B cell (primary cell): ENCODE measurements at regions not wholly inside any gene's neighbourhood (a gene's known extent, or its start where the extent isn't known, plus 50 kb on each side); places are given as distances from the start of the nearest gene placed in this dataset.

Experiments used
- ATAC-seq: fragments of 200-7000 bp; cut with Tn5 transposase; one replicate; pipeline ENCODE4 v1.10.0; 2021; ENCODE audit warnings: low read depth, mild to moderate bottlenecking, moderate number of reproducible peaks, moderate library complexity
- CTCF ChIA-PET: fragments of 350-600 bp; sonication (Branson Sonifier 250); formaldehyde crosslinking; loops from one replicate; lab custom pipeline; 2021; ENCODE audit warnings: antibody characterized with exemption, inconsistent platforms; lab: Charles Lee
- POLR2A ChIA-PET: fragments of 350-600 bp; sonication (Branson Sonifier 250); formaldehyde crosslinking; loops from one replicate; lab custom pipeline; 2021; ENCODE audit warnings: antibody characterized with exemption; lab: Charles Lee
- DNase-seq: peaks from one replicate; pipeline ENCODE4 v3.0.0; 2013
- H2AFZ ChIP-seq: 2 replicates; pipeline ENCODE4 v1.6.1; 2012; ENCODE audit warnings: mild to moderate bottlenecking, low read depth, low read length; ENCODE audit not compliant: insufficient read depth, poor library complexity, severe bottlenecking
- H3K27ac ChIP-seq, 2 donors: 1 replicate in 1 of 2; 2 replicates in 1 of 2; pipeline ENCODE4 v1.5.1; 2012 to 2013; ENCODE audit warnings: low read length in 2 of 2, mild to moderate bottlenecking in 2 of 2, moderate library complexity in 1 of 2
- H3K27me3 ChIP-seq, 4 experiments: fragments of 200-600 bp in 1 of 4; sonication (generic) in 1 of 4; replicated peaks in 1 of 4; 1 replicate in 2 of 4; 2 replicates in 2 of 4; pipeline versions ENCODE4 v1.6.1 to v1.7.0; 2013 to 2016; ENCODE audit warnings: low read length in 3 of 4, mild to moderate bottlenecking in 2 of 4, mixed read lengths in 1 of 4, moderate library complexity in 1 of 4; ENCODE audit not compliant: insufficient read depth in 4 of 4, control insufficient read depth in 3 of 4; ENCODE audit errors: control extremely low read depth in 1 of 4
- H3K36me3 ChIP-seq, 2 experiments: replicated peaks in 1 of 2; 1 replicate in 1 of 2; 2 replicates in 1 of 2; pipeline versions ENCODE4 v1.6.1 to v1.7.1; 2013; ENCODE audit warnings: low read length in 1 of 2; ENCODE audit not compliant: insufficient read depth in 2 of 2, control insufficient read depth in 1 of 2; ENCODE audit errors: control extremely low read depth in 1 of 2, extremely low read depth in 1 of 2
- H3K4me1 ChIP-seq, 2 donors: fragments of 200-600 bp in 1 of 2; sonication (generic) in 1 of 2; 1 replicate in 1 of 2; 2 replicates in 1 of 2; pipeline versions ENCODE4 v1.5.1 to v1.6.1; 2013 to 2017; ENCODE audit warnings: low read length in 2 of 2; ENCODE audit not compliant: control insufficient read depth in 2 of 2, insufficient read depth in 2 of 2
- H3K4me2 ChIP-seq: replicated peaks from 2 replicates; pipeline ENCODE3; 2012; ENCODE audit warnings: mild to moderate bottlenecking, low read depth, low read length; ENCODE audit not compliant: poor library complexity, severe bottlenecking
- H3K4me3 ChIP-seq, 5 experiments: fragments of 200-600 bp in 1 of 5; sonication (generic) in 1 of 5; 1 replicate in 3 of 5; 2 replicates in 2 of 5; pipeline versions ENCODE4 v1.5.1 to v1.7.0; 2011 to 2016; ENCODE audit warnings: low read length in 4 of 5, mild to moderate bottlenecking in 4 of 5, low read depth in 2 of 5, control low read depth in 1 of 5, moderate library complexity in 1 of 5; ENCODE audit not compliant: insufficient read depth in 1 of 5; ENCODE audit errors: control extremely low read depth in 1 of 5, extremely low read depth in 1 of 5
- H3K79me2 ChIP-seq: fragments of 200-600 bp; sonication (generic); one replicate; pipeline ENCODE4 v1.6.0; 2016; ENCODE audit warnings: low read length; ENCODE audit not compliant: control insufficient read depth, insufficient read depth
- H3K9ac ChIP-seq: fragments of 200-600 bp; sonication (generic); 2 replicates; pipeline ENCODE4 v1.6.1; 2017; ENCODE audit warnings: mild to moderate bottlenecking, low read length, moderate library complexity
- H3K9me3 ChIP-seq, 3 donors: one replicate each; pipeline versions ENCODE4 v1.6.1 to v1.7.1; 2013; ENCODE audit warnings: low read length in 2 of 3; ENCODE audit not compliant: control insufficient read depth in 2 of 3, insufficient read depth in 1 of 3; ENCODE audit errors: control extremely low read depth in 1 of 3
- H4K20me1 ChIP-seq: 2 replicates; pipeline ENCODE4 v1.6.0; 2012; ENCODE audit warnings: mild to moderate bottlenecking, low read length; ENCODE audit not compliant: insufficient read depth, control insufficient read depth, poor library complexity, severe bottlenecking
- H3K27ac Mint-ChIP-seq: one replicate; pipeline ENCODE4 v1.8.0; 2021; ENCODE audit warnings: mixed read lengths
- H3K27me3 Mint-ChIP-seq: one replicate; pipeline ENCODE4 v1.8.0; 2021; ENCODE audit warnings: mixed read lengths
- H3K4me1 Mint-ChIP-seq: one replicate; pipeline ENCODE4 v1.8.0; 2021; ENCODE audit warnings: mixed read lengths
- H3K4me3 Mint-ChIP-seq: one replicate; pipeline ENCODE4 v1.8.0; 2021; ENCODE audit warnings: mixed read lengths
- H3K9me3 Mint-ChIP-seq: one replicate; pipeline ENCODE4 v1.8.0; 2022; ENCODE audit warnings: mixed read lengths; ENCODE audit not compliant: insufficient read depth
- EZH2 ChIP-seq: IDR thresholded peaks from 2 replicates; pipeline ENCODE4 v1.6.1; 2012; ENCODE audit warnings: borderline replicate concordance, low read depth, mild to moderate bottlenecking, moderate library complexity, low read length; ENCODE audit not compliant: insufficient read depth, poor library complexity, severe bottlenecking
- intact Hi-C: fragments of 100-400 bp; cut with micrococcal nuclease; formaldehyde crosslinking; loops from one replicate; pipeline ENCODE4 v1.10.0; 2022
- TF ChIP-seq, protein P1 (sequence below): fragments of 200-600 bp; IDR thresholded peaks from one replicate; pipeline ENCODE4 v1.8.0; 2022; ENCODE audit warnings: antibody characterized with exemption, mild to moderate bottlenecking

DNA sequence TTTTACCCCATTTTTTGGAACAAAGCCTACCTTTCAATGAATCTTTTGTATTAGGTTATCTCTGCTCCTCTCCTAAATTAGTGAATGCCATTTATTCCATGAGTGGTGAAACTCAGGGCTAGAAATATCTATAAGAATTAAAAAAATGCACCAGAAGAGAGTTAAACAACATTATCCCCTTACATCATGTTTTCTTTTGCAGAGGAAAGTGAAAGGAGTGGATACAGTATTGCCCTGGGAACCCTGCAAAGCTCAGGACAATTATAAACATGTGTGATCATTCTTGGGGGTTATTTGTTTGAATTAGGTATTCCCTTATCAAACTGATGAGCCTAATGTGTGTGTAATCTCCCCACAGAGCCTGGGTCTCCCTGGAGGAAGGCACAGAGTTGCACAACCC lies 559.2 kb downstream of the RNF144A start:
- H2AFZ ChIP-seq = no peak overlapping the region
- H3K79me2 ChIP-seq = no peaks in the 10 kb centered on the region
- H3K4me2 ChIP-seq = no peak overlapping the region
- ATAC-seq = no peak
- H3K27ac ChIP-seq = no peak overlapping the region
- H3K9ac ChIP-seq = no peak overlapping the region
- H3K27me3 ChIP-seq = no peaks in the 10 kb centered on the region
- H3K36me3 ChIP-seq = no peaks in the 10 kb centered on the region
- H3K4me3 ChIP-seq = no peak overlapping the region
- POLR2A ChIA-PET = no interaction called here
- H3K4me1 ChIP-seq = no peaks in the 10 kb centered on the region
- intact Hi-C loops = no loop called here
- Mint-ChIP-seq H3K27ac (no peak overlapping the region), H3K4me1 (no peaks in the 10 kb centered on the region), H3K9me3 (no peaks in the 10 kb centered on the region), H3K4me3 (no peak overlapping the region), H3K27me3 (peaks cover 14% of the 10 kb centered on the region)
- CTCF ChIA-PET = no interaction called here
- TF ChIP-seq EZH2 = no peak
- TF ChIP-seq, protein P1, sequence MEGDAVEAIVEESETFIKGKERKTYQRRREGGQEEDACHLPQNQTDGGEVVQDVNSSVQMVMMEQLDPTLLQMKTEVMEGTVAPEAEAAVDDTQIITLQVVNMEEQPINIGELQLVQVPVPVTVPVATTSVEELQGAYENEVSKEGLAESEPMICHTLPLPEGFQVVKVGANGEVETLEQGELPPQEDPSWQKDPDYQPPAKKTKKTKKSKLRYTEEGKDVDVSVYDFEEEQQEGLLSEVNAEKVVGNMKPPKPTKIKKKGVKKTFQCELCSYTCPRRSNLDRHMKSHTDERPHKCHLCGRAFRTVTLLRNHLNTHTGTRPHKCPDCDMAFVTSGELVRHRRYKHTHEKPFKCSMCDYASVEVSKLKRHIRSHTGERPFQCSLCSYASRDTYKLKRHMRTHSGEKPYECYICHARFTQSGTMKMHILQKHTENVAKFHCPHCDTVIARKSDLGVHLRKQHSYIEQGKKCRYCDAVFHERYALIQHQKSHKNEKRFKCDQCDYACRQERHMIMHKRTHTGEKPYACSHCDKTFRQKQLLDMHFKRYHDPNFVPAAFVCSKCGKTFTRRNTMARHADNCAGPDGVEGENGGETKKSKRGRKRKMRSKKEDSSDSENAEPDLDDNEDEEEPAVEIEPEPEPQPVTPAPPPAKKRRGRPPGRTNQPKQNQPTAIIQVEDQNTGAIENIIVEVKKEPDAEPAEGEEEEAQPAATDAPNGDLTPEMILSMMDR = no peak
- no peaks in the 10 kb centered on the region for H3K9me3 ChIP-seq
- DNase-seq = no peak
- no peaks in the 10 kb centered on the region for H4K20me1 ChIP-seq

DNA sequence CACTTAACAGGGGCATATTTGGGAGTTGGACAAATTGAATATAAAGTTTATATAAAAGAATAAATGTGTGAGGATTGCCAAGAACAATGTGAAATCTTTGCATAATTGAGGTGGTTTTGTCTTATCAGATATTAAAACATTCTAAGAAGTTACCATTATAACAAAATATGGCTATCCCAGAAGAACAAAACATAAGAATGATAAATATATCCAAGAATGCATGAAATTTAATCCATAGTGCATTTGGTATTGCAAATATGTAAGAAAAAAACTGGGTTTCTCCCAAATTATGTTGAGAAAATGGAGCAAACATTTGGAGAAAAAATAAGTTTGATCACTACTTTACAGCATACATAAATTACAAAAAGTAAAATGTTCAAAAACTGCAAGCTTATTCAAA lies 562.4 kb downstream of the RNF144A start:
- intact Hi-C loops = no loop called here
- no peaks in the 10 kb centered on the region for H3K4me1 ChIP-seq
- no peak overlapping the region for H3K27ac Mint-ChIP-seq
- no peaks in the 10 kb centered on the region for H3K4me1 Mint-ChIP-seq
- no peaks in the 10 kb centered on the region for H3K36me3 ChIP-seq
- ATAC-seq (no peak), DNase-seq (no peak)
- H3K27me3 ChIP-seq = no peaks in the 10 kb centered on the region
- no peaks in the 10 kb centered on the region for H3K79me2 ChIP-seq
- no peak overlapping the region for H3K27ac ChIP-seq
- TF ChIP-seq EZH2 = no peak
- TF ChIP-seq, protein P1 = no peak
- no peaks in the 10 kb centered on the region for H4K20me1 ChIP-seq
- no peak overlapping the region for H3K4me2 ChIP-seq
- no peak overlapping the region for H3K4me3 ChIP-seq
- ChIA-PET POLR2A (no interaction called here), CTCF (no interaction called here)
- peaks cover 3% of the 10 kb centered on the region for H3K9me3 Mint-ChIP-seq
- H3K9me3 ChIP-seq = no peaks in the 10 kb centered on the region
- H2AFZ ChIP-seq = no peak overlapping the region
- no peak overlapping the region for H3K4me3 Mint-ChIP-seq
- H3K9ac ChIP-seq = no peak overlapping the region
- H3K27me3 Mint-ChIP-seq = peaks cover 12% of the 10 kb centered on the region
